ENCODE measurements at regions not wholly inside any gene's neighbourhood (a gene's known extent, or its start where the extent isn't known, plus 50 kb on each side); places are given as distances from the start of the nearest gene placed in this dataset.

DNA sequence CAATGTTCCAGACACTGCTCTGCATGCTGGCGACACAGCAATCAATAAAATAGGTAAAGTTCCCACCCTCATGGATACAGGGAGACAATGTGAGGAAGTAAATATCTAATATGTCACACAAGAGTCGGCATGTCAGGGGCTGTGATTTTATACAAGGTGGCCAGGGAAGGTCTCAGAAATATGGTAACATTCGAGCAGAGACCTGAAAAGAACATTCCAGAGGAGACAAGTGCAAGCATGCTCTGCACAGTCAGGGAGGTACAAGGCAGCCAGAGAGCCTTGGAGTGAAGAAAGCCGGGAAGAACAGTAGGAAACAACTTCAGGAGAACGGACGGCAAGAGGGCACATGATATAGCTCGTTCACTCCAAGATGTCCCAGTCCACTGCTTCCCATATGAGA is 89.2 kb upstream of the ZNF462 start:
- TF ChIP-seq, protein P1, sequence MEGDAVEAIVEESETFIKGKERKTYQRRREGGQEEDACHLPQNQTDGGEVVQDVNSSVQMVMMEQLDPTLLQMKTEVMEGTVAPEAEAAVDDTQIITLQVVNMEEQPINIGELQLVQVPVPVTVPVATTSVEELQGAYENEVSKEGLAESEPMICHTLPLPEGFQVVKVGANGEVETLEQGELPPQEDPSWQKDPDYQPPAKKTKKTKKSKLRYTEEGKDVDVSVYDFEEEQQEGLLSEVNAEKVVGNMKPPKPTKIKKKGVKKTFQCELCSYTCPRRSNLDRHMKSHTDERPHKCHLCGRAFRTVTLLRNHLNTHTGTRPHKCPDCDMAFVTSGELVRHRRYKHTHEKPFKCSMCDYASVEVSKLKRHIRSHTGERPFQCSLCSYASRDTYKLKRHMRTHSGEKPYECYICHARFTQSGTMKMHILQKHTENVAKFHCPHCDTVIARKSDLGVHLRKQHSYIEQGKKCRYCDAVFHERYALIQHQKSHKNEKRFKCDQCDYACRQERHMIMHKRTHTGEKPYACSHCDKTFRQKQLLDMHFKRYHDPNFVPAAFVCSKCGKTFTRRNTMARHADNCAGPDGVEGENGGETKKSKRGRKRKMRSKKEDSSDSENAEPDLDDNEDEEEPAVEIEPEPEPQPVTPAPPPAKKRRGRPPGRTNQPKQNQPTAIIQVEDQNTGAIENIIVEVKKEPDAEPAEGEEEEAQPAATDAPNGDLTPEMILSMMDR (IDR thresholded peaks at IDR 0.05), result no peak
- TF ChIP-seq POLR2AphosphoS5 (IDR thresholded peaks at IDR 0.05), result peak; percentile 57
